ENCODE measurements at regions not wholly inside any gene's neighbourhood (a gene's known extent, or its start where the extent isn't known, plus 50 kb on each side); places are given as distances from the start of the nearest gene placed in this dataset.

GRCh38 chr7:15782656-15783055 lies 96.2 kb upstream of the MEOX2 start:
- no peaks in the 10 kb centered on the region for H3K36me3 ChIP-seq (ENCODE audit: control insufficient read depth in 2 of 2, insufficient read depth in 2 of 2, low read length in 2 of 2)
- H3K4me1 ChIP-seq (ENCODE audit: control insufficient read depth in 2 of 2, insufficient read depth in 2 of 2, low read length in 2 of 2) = no peaks in the 10 kb centered on the region
- no peaks in the 10 kb centered on the region for H3K27me3 ChIP-seq (ENCODE audit: control insufficient read depth in 2 of 2, insufficient read depth in 2 of 2, low read length in 2 of 2)
- H3K9ac ChIP-seq (ENCODE audit: low read depth in 1 of 2, low read length in 2 of 2) = no peak overlapping the region
- no peak overlapping the region for H3K4me3 ChIP-seq (ENCODE audit: low read length in 2 of 2)
- H3K9me3 ChIP-seq (ENCODE audit: control insufficient read depth in 2 of 2, low read length in 2 of 2) = no peaks in the 10 kb centered on the region
- H3K27ac ChIP-seq (ENCODE audit: low read depth in 2 of 2, low read length in 2 of 2) = no peak overlapping the region

GRCh38 chr7:15781944-15782343 lies 95.5 kb upstream of the MEOX2 start:
- Histone ChIP-seq H3K9me3 (ENCODE audit: control insufficient read depth in 2 of 2, low read length in 2 of 2) (no peaks in the 10 kb centered on the region), H3K9ac (ENCODE audit: low read depth in 1 of 2, low read length in 2 of 2) (no peak overlapping the region), H3K4me1 (ENCODE audit: control insufficient read depth in 2 of 2, insufficient read depth in 2 of 2, low read length in 2 of 2) (no peaks in the 10 kb centered on the region)

DNA sequence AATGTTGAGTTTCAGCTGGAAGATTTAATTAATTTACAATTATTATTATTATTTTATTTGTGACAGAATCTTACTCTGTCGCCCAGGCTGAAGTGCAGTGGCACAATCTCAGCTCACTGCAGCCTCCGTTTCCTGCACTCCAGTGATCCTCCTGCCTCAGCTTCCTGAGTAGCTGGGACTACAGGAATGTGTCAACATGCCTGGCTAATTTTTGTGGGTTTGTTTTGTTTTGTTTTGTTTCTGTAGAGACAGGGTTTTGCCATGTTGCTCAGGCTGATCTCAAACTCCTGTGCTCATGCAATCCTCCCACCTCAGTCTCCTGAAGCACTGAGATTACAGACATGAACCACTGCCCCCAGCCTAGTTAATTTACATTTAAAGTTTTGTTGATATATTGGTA lies 93.8 kb upstream of the MEOX2 start:
- H3K4me1 ChIP-seq (ENCODE audit: control insufficient read depth in 2 of 2, insufficient read depth in 2 of 2, low read length in 2 of 2) = no peaks in the 10 kb centered on the region
- no peak overlapping the region for H3K27ac ChIP-seq (ENCODE audit: low read depth in 2 of 2, low read length in 2 of 2)
- no peaks in the 10 kb centered on the region for H3K27me3 ChIP-seq (ENCODE audit: control insufficient read depth in 2 of 2, insufficient read depth in 2 of 2, low read length in 2 of 2)
- no peaks in the 10 kb centered on the region for H3K36me3 ChIP-seq (ENCODE audit: control insufficient read depth in 2 of 2, insufficient read depth in 2 of 2, low read length in 2 of 2)
- no peak overlapping the region for H3K4me3 ChIP-seq (ENCODE audit: low read length in 2 of 2)
- H3K9ac ChIP-seq (ENCODE audit: low read depth in 1 of 2, low read length in 2 of 2) = no peak overlapping the region
- H3K9me3 ChIP-seq (ENCODE audit: control insufficient read depth in 2 of 2, low read length in 2 of 2) = no peaks in the 10 kb centered on the region

More at GRCh38 chr7:15781944-15782343, 95.5 kb upstream of the MEOX2 start:
- H3K4me3 ChIP-seq (ENCODE audit: low read length in 2 of 2) = no peak overlapping the region
- H3K27me3 ChIP-seq (ENCODE audit: control insufficient read depth in 2 of 2, insufficient read depth in 2 of 2, low read length in 2 of 2) = no peaks in the 10 kb centered on the region
- no peak overlapping the region for H3K27ac ChIP-seq (ENCODE audit: low read depth in 2 of 2, low read length in 2 of 2)
- no peaks in the 10 kb centered on the region for H3K36me3 ChIP-seq (ENCODE audit: control insufficient read depth in 2 of 2, insufficient read depth in 2 of 2, low read length in 2 of 2)

GRCh38 chr7:15778191-15778590 lies 91.7 kb upstream of the MEOX2 start:
- H3K36me3 ChIP-seq (ENCODE audit: control insufficient read depth in 2 of 2, insufficient read depth in 2 of 2, low read length in 2 of 2) = no peaks in the 10 kb centered on the region
- H3K9ac ChIP-seq (ENCODE audit: low read depth in 1 of 2, low read length in 2 of 2) = no peak overlapping the region
- no peak overlapping the region for H3K4me3 ChIP-seq (ENCODE audit: low read length in 2 of 2)
- H3K9me3 ChIP-seq (ENCODE audit: control insufficient read depth in 2 of 2, low read length in 2 of 2) = no peaks in the 10 kb centered on the region
- H3K4me1 ChIP-seq (ENCODE audit: control insufficient read depth in 2 of 2, insufficient read depth in 2 of 2, low read length in 2 of 2) = no peaks in the 10 kb centered on the region
- H3K27me3 ChIP-seq (ENCODE audit: control insufficient read depth in 2 of 2, insufficient read depth in 2 of 2, low read length in 2 of 2) = no peaks in the 10 kb centered on the region
- no peak overlapping the region for H3K27ac ChIP-seq (ENCODE audit: low read depth in 2 of 2, low read length in 2 of 2)

GRCh38 chr7:15765753-15766152 lies 79.3 kb upstream of the MEOX2 start:
- H3K9me3 ChIP-seq (ENCODE audit: control insufficient read depth in 2 of 2, low read length in 2 of 2) = no peaks in the 10 kb centered on the region
- H3K36me3 ChIP-seq (ENCODE audit: control insufficient read depth in 2 of 2, insufficient read depth in 2 of 2, low read length in 2 of 2) = no peaks in the 10 kb centered on the region
- H3K9ac ChIP-seq (ENCODE audit: low read depth in 1 of 2, low read length in 2 of 2) = no peak overlapping the region
- H3K27ac ChIP-seq (ENCODE audit: low read depth in 2 of 2, low read length in 2 of 2) = no peak overlapping the region
- no peak overlapping the region for H3K4me3 ChIP-seq (ENCODE audit: low read length in 2 of 2)
- no peaks in the 10 kb centered on the region for H3K27me3 ChIP-seq (ENCODE audit: control insufficient read depth in 2 of 2, insufficient read depth in 2 of 2, low read length in 2 of 2)
- no peaks in the 10 kb centered on the region for H3K4me1 ChIP-seq (ENCODE audit: control insufficient read depth in 2 of 2, insufficient read depth in 2 of 2, low read length in 2 of 2)

DNA sequence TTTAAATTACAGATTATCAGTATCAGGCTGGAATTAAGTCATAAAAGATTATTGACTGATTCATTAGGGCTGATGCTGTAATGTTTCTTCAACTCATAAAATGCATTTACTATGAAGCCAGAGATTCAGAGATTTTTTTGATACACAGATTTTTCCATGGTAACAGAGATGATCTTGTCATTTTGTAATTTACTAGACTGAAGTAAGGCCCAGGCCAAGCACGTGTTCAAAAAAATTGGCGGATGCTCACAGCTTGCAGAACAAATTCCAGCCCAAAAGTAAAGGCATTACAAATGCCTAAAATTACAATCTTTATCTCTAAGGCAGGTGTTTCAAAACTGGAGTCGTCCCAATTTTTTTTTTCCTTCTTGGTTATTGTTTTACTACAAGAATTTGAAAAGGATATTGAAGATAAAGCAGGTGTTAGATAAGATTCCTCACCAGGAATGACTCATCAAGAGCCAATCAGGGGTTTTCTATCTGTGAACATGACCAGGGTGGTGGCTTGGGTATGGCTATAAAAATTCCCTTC lies 78.4 kb upstream of the MEOX2 start:
- Histone ChIP-seq H3K27ac (ENCODE audit: low read depth in 2 of 2, low read length in 2 of 2) (no peak overlapping the region), H3K9me3 (ENCODE audit: control insufficient read depth in 2 of 2, low read length in 2 of 2) (no peaks in the 10 kb centered on the region), H3K4me3 (ENCODE audit: low read length in 2 of 2) (no peak overlapping the region), H3K36me3 (ENCODE audit: control insufficient read depth in 2 of 2, insufficient read depth in 2 of 2, low read length in 2 of 2) (no peaks in the 10 kb centered on the region), H3K27me3 (ENCODE audit: control insufficient read depth in 2 of 2, insufficient read depth in 2 of 2, low read length in 2 of 2) (no peaks in the 10 kb centered on the region), H3K4me1 (ENCODE audit: control insufficient read depth in 2 of 2, insufficient read depth in 2 of 2, low read length in 2 of 2) (no peaks in the 10 kb centered on the region), H3K9ac (ENCODE audit: low read depth in 1 of 2, low read length in 2 of 2) (no peak overlapping the region)

- no peaks in the 10 kb centered on the region for H3K4me1 ChIP-seq (ENCODE audit: control insufficient read depth in 2 of 2, insufficient read depth in 2 of 2, low read length in 2 of 2)
- no peaks in the 10 kb centered on the region for H3K36me3 ChIP-seq (ENCODE audit: control insufficient read depth in 2 of 2, insufficient read depth in 2 of 2, low read length in 2 of 2)
- no peak overlapping the region for H3K9ac ChIP-seq (ENCODE audit: low read depth in 1 of 2, low read length in 2 of 2)
- H3K27me3 ChIP-seq (ENCODE audit: control insufficient read depth in 2 of 2, insufficient read depth in 2 of 2, low read length in 2 of 2) = no peaks in the 10 kb centered on the region
- no peak overlapping the region for H3K27ac ChIP-seq (ENCODE audit: low read depth in 2 of 2, low read length in 2 of 2)
- H3K4me3 ChIP-seq (ENCODE audit: low read length in 2 of 2) = no peak overlapping the region
- H3K9me3 ChIP-seq (ENCODE audit: control insufficient read depth in 2 of 2, low read length in 2 of 2) = no peaks in the 10 kb centered on the region
These were observed 77.5 kb upstream of the MEOX2 start for GRCh38 chr7:15764010-15764409.

DNA sequence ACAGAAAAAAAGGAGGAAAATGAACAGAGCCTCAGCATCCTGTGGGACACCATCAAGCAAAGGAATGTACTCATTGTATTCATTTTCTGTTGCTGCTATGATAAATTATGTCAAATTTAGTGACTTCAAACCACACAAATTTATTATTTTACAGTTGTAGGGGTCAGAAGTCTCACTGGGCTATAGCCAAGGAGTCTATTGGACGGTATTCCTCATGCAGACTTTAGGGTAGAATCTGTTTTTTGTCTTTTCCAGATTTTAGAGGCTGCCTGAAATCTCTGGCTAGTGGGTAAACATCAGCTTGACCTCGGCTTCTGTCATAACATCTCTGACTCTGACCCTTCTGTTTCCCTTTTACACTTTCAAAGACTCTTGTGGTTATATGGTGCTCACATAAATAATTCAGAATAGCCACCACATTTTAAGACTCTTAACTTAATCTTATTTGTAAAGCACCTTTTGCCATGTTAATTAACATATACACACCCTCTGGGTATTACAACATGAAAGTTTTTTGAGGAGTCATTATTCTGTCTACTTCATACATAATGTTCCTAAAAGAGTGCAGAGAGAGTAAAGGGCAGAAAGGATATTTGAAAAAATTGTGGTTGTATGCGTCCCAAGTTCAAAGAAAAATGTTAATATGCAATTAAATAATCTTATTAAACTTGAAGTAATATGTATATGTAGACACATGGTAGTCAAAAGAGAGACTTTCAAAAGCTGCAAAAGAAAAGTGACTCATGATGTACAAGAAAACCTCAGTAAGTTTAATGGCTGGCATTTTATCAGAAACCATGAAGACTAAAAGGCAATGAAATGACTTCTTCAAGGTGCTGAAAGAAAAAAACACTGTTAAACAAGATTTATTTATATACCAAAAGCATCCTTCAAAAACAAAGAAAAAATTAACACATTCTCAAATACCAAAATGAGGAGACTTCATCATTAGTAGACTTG lies 70.8 kb upstream of the MEOX2 start:
- Histone ChIP-seq H3K4me1 (ENCODE audit: control insufficient read depth in 2 of 2, insufficient read depth in 2 of 2, low read length in 2 of 2) (no peaks in the 10 kb centered on the region), H3K27me3 (ENCODE audit: control insufficient read depth in 2 of 2, insufficient read depth in 2 of 2, low read length in 2 of 2) (no peaks in the 10 kb centered on the region), H3K36me3 (ENCODE audit: control insufficient read depth in 2 of 2, insufficient read depth in 2 of 2, low read length in 2 of 2) (no peaks in the 10 kb centered on the region), H3K9me3 (ENCODE audit: control insufficient read depth in 2 of 2, low read length in 2 of 2) (no peaks in the 10 kb centered on the region), H3K27ac (ENCODE audit: low read depth in 2 of 2, low read length in 2 of 2) (no peak overlapping the region), H3K4me3 (ENCODE audit: low read length in 2 of 2) (no peak overlapping the region), H3K9ac (ENCODE audit: low read depth in 1 of 2, low read length in 2 of 2) (no peak overlapping the region)

DNA sequence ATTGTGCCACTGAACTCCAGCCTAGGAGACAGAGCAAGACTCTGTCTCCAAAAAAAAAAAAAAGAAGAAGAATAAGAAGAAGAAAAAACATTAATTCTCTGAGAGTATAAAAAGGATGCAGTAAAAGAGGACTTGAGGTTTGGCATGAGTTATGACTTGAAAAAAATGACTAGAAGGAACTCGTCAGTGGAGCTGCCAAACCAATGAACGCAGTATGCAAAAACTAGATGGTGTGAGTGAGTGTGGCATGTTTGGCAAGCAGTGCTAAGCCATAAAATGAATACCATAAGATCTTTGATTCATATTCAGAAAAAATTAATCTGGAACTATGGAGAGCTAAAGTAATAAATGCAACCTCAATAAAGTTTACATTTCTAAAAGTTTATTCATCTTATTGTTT lies 68.6 kb upstream of the MEOX2 start:
- Histone ChIP-seq H3K27ac (ENCODE audit: low read depth in 2 of 2, low read length in 2 of 2) (no peak overlapping the region), H3K27me3 (ENCODE audit: control insufficient read depth in 2 of 2, insufficient read depth in 2 of 2, low read length in 2 of 2) (no peaks in the 10 kb centered on the region), H3K9me3 (ENCODE audit: control insufficient read depth in 2 of 2, low read length in 2 of 2) (no peaks in the 10 kb centered on the region), H3K4me1 (ENCODE audit: control insufficient read depth in 2 of 2, insufficient read depth in 2 of 2, low read length in 2 of 2) (no peaks in the 10 kb centered on the region), H3K9ac (ENCODE audit: low read depth in 1 of 2, low read length in 2 of 2) (no peak overlapping the region), H3K4me3 (ENCODE audit: low read length in 2 of 2) (no peak overlapping the region), H3K36me3 (ENCODE audit: control insufficient read depth in 2 of 2, insufficient read depth in 2 of 2, low read length in 2 of 2) (no peaks in the 10 kb centered on the region)

- H3K4me1 ChIP-seq (ENCODE audit: control insufficient read depth in 2 of 2, insufficient read depth in 2 of 2, low read length in 2 of 2) = no peaks in the 10 kb centered on the region
- H3K27me3 ChIP-seq (ENCODE audit: control insufficient read depth in 2 of 2, insufficient read depth in 2 of 2, low read length in 2 of 2) = no peaks in the 10 kb centered on the region
- no peaks in the 10 kb centered on the region for H3K9me3 ChIP-seq (ENCODE audit: control insufficient read depth in 2 of 2, low read length in 2 of 2)
- no peak overlapping the region for H3K4me3 ChIP-seq (ENCODE audit: low read length in 2 of 2)
- no peaks in the 10 kb centered on the region for H3K36me3 ChIP-seq (ENCODE audit: control insufficient read depth in 2 of 2, insufficient read depth in 2 of 2, low read length in 2 of 2)
- H3K9ac ChIP-seq (ENCODE audit: low read depth in 1 of 2, low read length in 2 of 2) = no peak overlapping the region
- no peak overlapping the region for H3K27ac ChIP-seq (ENCODE audit: low read depth in 2 of 2, low read length in 2 of 2)
These were observed 67.5 kb upstream of the MEOX2 start for GRCh38 chr7:15753887-15754579.
